Liver (tissue), 8 donors: ENCODE measurements at regions not wholly inside any gene's neighbourhood (a gene's known extent, or its start where the extent isn't known, plus 50 kb on each side); places are given as distances from the start of the nearest gene placed in this dataset.

Experiments used
- DNase-seq: peaks from one replicate; pipeline ENCODE4 v3.0.0-alpha.2; 2017; ENCODE audit warnings: low spot score
- H3K27ac ChIP-seq, 2 donors: one replicate each; pipeline ENCODE4 v1.7.0; 2013; ENCODE audit warnings: inconsistent platforms in 2 of 2, low read length in 2 of 2, control low read depth in 1 of 2, low read depth in 1 of 2, mild to moderate bottlenecking in 1 of 2
- H3K27me3 ChIP-seq, 4 donors: one replicate each; pipeline versions ENCODE4 v1.6.1 to v1.7.0; 2013; ENCODE audit warnings: low read length in 3 of 4, inconsistent platforms in 1 of 4, mild to moderate bottlenecking in 1 of 4, moderate library complexity in 1 of 4; ENCODE audit not compliant: control insufficient read depth in 4 of 4, insufficient read depth in 4 of 4
- H3K36me3 ChIP-seq, 4 donors: one replicate each; pipeline versions ENCODE4 v1.6.1 to v1.7.0; 2013; ENCODE audit warnings: low read length in 3 of 4, mild to moderate bottlenecking in 3 of 4, low read depth in 1 of 4, moderate library complexity in 1 of 4; ENCODE audit not compliant: control insufficient read depth in 4 of 4, insufficient read depth in 3 of 4
- H3K4me1 ChIP-seq, 4 donors: one replicate each; pipeline versions ENCODE4 v1.6.1 to v1.7.0; 2013; ENCODE audit warnings: low read length in 3 of 4, mild to moderate bottlenecking in 3 of 4, moderate library complexity in 1 of 4; ENCODE audit not compliant: control insufficient read depth in 4 of 4, insufficient read depth in 4 of 4
- H3K4me3 ChIP-seq, 3 donors: one replicate each; pipeline versions ENCODE4 v1.6.1 to v1.7.0; 2013; ENCODE audit warnings: low read length in 3 of 3, control low read depth in 1 of 3, low read depth in 1 of 3, mild to moderate bottlenecking in 1 of 3
- H3K9ac ChIP-seq, 2 donors: one replicate each; pipeline ENCODE4 v1.7.0; 2013; ENCODE audit warnings: low read length in 2 of 2, mild to moderate bottlenecking in 2 of 2, moderate library complexity in 2 of 2, control low read depth in 1 of 2, low read depth in 1 of 2
- H3K9me3 ChIP-seq, 4 donors: one replicate each; pipeline versions ENCODE4 v1.6.1 to v1.7.0; 2013; ENCODE audit warnings: low read length in 3 of 4; ENCODE audit not compliant: control insufficient read depth in 4 of 4
- EGR1 ChIP-seq, 2 donors: IDR thresholded peaks; 2 replicates each; pipeline ENCODE4 v1.6.1; 2016 to 2018; ENCODE audit warnings: antibody characterized with exemption in 2 of 2, low read depth in 2 of 2
- FOXA1 ChIP-seq: IDR thresholded peaks from 2 replicates; pipeline ENCODE4 v1.6.1; 2016; ENCODE audit warnings: antibody characterized with exemption
- FOXA2 ChIP-seq: IDR thresholded peaks from 2 replicates; pipeline ENCODE4 v1.6.1; 2016; ENCODE audit warnings: antibody characterized with exemption
- GABPA ChIP-seq, 2 donors: IDR thresholded peaks in 1 of 2; conservative IDR thresholded peaks in 1 of 2; 2 replicates each; pipeline ENCODE4 v1.6.1; 2016; ENCODE audit warnings: antibody characterized with exemption in 2 of 2, mild to moderate bottlenecking in 1 of 2, moderate library complexity in 1 of 2
- HNF4A ChIP-seq, 2 donors: conservative IDR thresholded peaks; 2 replicates each; pipeline ENCODE4 v1.6.1; 2016; ENCODE audit warnings: antibody characterized with exemption in 2 of 2, mild to moderate bottlenecking in 2 of 2
- JUND ChIP-seq, 2 donors: IDR thresholded peaks; 2 replicates each; pipeline ENCODE4 v1.6.1; 2016; ENCODE audit warnings: antibody characterized with exemption in 2 of 2
- NR2F2 ChIP-seq: IDR thresholded peaks from 2 replicates; pipeline ENCODE4 v1.6.1; 2016; ENCODE audit warnings: antibody characterized with exemption
- RAD21 ChIP-seq, 2 donors: IDR thresholded peaks; 2 replicates each; pipeline ENCODE4 v1.6.1; 2016; ENCODE audit warnings: antibody characterized with exemption in 2 of 2, mild to moderate bottlenecking in 2 of 2
- SP1 ChIP-seq: IDR thresholded peaks from 2 replicates; pipeline ENCODE4 v1.6.1; 2018; ENCODE audit warnings: antibody characterized with exemption, mild to moderate bottlenecking
- TAF1 ChIP-seq: conservative IDR thresholded peaks from 2 replicates; pipeline ENCODE4 v1.6.1; 2016; ENCODE audit warnings: antibody characterized with exemption, mild to moderate bottlenecking
- WGBS: extraction: QIAGEN DNeasy Blood & Tissue Kit; methylation state at CpG from one replicate; pipeline ENCODE4 v1.1.7; 2013; 5-methylcytosine and 5-hydroxymethylcytosine counted together
- TF ChIP-seq, protein P1 (sequence below): IDR thresholded peaks from 2 replicates; pipeline ENCODE4 v1.6.1; 2016; ENCODE audit warnings: antibody characterized with exemption
- TF ChIP-seq, protein P2 (sequence below): fragments of 150-350 bp; IDR thresholded peaks from 2 replicates; pipeline ENCODE4 v1.5.1; 2017; ENCODE audit warnings: improper control_type of control experiment, low read depth, low read length; ENCODE audit not compliant: missing input control
- donor health status: healthy.
- donor health status: healthy.
- donor health status: healthy.
- donor health status: healthy.
- donor health status: healthy.

DNA sequence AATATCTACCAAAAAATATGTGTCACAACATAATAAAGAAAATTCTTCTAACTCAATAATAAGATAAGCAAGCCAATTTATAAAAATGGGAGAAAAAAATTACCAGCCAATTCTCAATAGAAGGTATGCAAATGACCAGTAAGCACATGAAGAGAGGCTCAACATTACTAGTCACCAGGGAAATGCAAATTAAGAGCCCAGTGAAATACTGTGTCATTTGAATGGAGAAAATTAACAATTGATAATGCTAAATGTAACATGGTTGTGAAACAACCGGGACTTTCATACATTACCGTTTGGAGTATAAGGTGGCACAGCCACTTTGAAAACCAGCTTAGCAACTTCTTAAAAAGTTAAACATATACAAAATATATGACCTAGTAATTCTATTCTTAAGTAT lies 460.7 kb downstream of the IGSF11 start:
- no peaks in the 10 kb centered on the region for H3K27me3 ChIP-seq
- H3K9ac ChIP-seq, result no peak overlapping the region
- no peaks in the 10 kb centered on the region for H3K36me3 ChIP-seq
- H3K27ac ChIP-seq, result no peak overlapping the region
- H3K4me1 ChIP-seq, result no peaks in the 10 kb centered on the region
- DNase-seq, result no peak
- no peak for TF ChIP-seq RAD21 (IDR thresholded peaks at IDR 0.05)
- no peak for TF ChIP-seq EGR1 (IDR thresholded peaks at IDR 0.05; ENCODE audit: low read depth in 2 of 2)
- TF ChIP-seq, protein P1, sequence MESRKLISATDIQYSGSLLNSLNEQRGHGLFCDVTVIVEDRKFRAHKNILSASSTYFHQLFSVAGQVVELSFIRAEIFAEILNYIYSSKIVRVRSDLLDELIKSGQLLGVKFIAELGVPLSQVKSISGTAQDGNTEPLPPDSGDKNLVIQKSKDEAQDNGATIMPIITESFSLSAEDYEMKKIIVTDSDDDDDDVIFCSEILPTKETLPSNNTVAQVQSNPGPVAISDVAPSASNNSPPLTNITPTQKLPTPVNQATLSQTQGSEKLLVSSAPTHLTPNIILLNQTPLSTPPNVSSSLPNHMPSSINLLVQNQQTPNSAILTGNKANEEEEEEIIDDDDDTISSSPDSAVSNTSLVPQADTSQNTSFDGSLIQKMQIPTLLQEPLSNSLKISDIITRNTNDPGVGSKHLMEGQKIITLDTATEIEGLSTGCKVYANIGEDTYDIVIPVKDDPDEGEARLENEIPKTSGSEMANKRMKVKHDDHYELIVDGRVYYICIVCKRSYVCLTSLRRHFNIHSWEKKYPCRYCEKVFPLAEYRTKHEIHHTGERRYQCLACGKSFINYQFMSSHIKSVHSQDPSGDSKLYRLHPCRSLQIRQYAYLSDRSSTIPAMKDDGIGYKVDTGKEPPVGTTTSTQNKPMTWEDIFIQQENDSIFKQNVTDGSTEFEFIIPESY, result no peak
- no peaks in the 10 kb centered on the region for H3K9me3 ChIP-seq
- WGBS, result 79% methylated on average over 2 of the region's 2 CpGs
- H3K4me3 ChIP-seq, result no peak overlapping the region

DNA sequence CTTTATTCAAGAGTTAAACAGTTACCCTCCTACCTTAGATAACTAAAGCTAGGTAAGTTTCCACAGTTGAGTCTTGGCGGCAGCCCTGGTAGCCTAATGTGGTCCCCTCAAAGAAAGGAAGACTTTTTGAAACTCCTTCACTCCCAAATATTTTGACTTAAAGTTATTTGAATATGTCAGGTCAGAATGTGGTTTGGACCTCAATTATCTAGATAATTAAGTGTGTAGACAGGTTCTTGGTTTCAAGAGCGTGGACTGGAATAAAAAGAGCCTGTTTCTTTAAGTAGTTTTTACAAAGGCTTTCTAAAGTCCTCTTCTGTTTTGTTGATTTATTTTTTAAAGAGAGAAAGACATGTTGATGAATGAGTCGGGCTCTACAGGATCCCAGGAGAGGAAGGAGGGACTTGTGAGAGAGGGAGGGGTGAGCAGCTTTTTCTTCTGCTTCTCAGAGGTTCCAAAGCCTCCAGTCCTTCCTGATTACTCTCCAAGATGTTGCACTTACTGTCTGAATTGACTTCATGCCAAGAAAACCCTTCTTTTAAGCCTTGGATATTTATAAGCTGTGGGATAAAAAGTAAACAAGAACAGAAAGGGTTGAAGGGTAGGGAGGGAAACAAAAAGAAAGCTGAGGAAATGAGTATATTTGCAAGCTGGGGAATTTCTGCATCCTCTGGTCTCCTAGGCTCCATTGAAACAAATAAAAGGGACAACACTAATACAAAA lies 457.4 kb downstream of the IGSF11 start:
- Histone ChIP-seq H3K9ac (no peak overlapping the region), H3K36me3 (no peaks in the 10 kb centered on the region), H3K4me1 (no peaks in the 10 kb centered on the region), H3K27me3 (no peaks in the 10 kb centered on the region), H3K27ac (no peak overlapping the region), H3K9me3 (no peaks in the 10 kb centered on the region), H3K4me3 (no peak overlapping the region)
- no peak for TF ChIP-seq EGR1 (IDR thresholded peaks at IDR 0.05; ENCODE audit: low read depth in 2 of 2)
- no peak for TF ChIP-seq SP1
- no peak for TF ChIP-seq JUND (IDR thresholded peaks at IDR 0.05)
- no peak for TF ChIP-seq NR2F2
- TF ChIP-seq HNF4A (conservative IDR thresholded peaks at IDR 0.05), result no peak
- no peak for TF ChIP-seq FOXA2
- TF ChIP-seq, protein P2, sequence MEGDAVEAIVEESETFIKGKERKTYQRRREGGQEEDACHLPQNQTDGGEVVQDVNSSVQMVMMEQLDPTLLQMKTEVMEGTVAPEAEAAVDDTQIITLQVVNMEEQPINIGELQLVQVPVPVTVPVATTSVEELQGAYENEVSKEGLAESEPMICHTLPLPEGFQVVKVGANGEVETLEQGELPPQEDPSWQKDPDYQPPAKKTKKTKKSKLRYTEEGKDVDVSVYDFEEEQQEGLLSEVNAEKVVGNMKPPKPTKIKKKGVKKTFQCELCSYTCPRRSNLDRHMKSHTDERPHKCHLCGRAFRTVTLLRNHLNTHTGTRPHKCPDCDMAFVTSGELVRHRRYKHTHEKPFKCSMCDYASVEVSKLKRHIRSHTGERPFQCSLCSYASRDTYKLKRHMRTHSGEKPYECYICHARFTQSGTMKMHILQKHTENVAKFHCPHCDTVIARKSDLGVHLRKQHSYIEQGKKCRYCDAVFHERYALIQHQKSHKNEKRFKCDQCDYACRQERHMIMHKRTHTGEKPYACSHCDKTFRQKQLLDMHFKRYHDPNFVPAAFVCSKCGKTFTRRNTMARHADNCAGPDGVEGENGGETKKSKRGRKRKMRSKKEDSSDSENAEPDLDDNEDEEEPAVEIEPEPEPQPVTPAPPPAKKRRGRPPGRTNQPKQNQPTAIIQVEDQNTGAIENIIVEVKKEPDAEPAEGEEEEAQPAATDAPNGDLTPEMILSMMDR, result no peak
- no peak for TF ChIP-seq GABPA (IDR thresholded peaks at IDR 0.05 in 1 of 2, conservative IDR thresholded peaks at IDR 0.05 in 1 of 2)
- no peak for TF ChIP-seq FOXA1
- 64% methylated on average over 3 of the region's 3 CpGs for WGBS
- no peak for DNase-seq

DNA sequence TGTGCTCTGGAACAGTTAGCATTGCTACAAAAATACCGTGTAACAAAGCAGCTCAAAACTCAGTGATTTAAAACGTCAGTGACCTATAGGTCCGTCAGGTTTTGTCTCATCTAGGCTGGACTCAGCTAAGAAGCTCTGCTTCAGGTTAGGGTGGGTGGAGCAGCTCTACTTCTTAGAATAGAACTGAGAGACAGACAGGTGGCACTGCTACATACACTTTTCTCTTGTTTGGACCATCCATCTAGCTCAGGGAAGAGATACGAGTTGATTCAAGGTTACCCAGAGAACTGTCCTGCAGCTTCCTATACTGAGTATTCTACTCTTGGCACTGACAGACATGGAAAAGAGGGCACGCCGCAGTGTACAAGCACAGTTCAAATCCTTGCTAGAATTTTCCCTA lies 456.1 kb downstream of the IGSF11 start:
- no peak for DNase-seq
- WGBS, result 84% methylated on average over 6 of the region's 6 CpGs

More for the DNA sequence above, 456.1 kb downstream of the IGSF11 start:
- no peaks in the 10 kb centered on the region for H3K36me3 ChIP-seq
- no peaks in the 10 kb centered on the region for H3K27me3 ChIP-seq
- H3K4me3 ChIP-seq, result no peak overlapping the region
- H3K27ac ChIP-seq, result no peak overlapping the region
- TF ChIP-seq TAF1 (no peak), RAD21 (IDR thresholded peaks at IDR 0.05) (peak in 1 of 2 donors; percentile 8)
- no peaks in the 10 kb centered on the region for H3K4me1 ChIP-seq
- no peak overlapping the region for H3K9ac ChIP-seq
- no peaks in the 10 kb centered on the region for H3K9me3 ChIP-seq
